Stimulated activated CD4-positive, alpha-beta T cell treated with anti-CD3 and anti-CD28 coated beads, Interleukin-2, amount 100 ng/mL, for 24 hours (primary cell): ENCODE measurements at regions not wholly inside any gene's neighbourhood (a gene's known extent, or its start where the extent isn't known, plus 50 kb on each side); places are given as distances from the start of the nearest gene placed in this dataset.

Experiments
- DNase-seq, 2 donors: peaks; one replicate each; pipeline ENCODE4 v3.0.0-alpha.2; 2020

- DNase-seq = no peak
Observed at GRCh38 chr4:121226362-121226761, 62.2 kb upstream of the TNIP3 start.

- no peak for DNase-seq
Observed at GRCh38 chr4:121221608-121222007, 57.5 kb upstream of the TNIP3 start.

GRCh38 chr4:121221201-121221600, 57.1 kb upstream of the TNIP3 start:
- no peak for DNase-seq

GRCh38 chr4:121220698-121221097, 56.6 kb upstream of the TNIP3 start:
- no peak for DNase-seq

GRCh38 chr4:121219227-121219626, 55.1 kb upstream of the TNIP3 start:
- no peak for DNase-seq

- DNase-seq = no peak
Observed at GRCh38 chr4:121217351-121217750, 53.2 kb upstream of the TNIP3 start.

- DNase-seq = no peak
Observed at GRCh38 chr4:121216461-121216860, 52.3 kb upstream of the TNIP3 start.

GRCh38 chr4:121213940-121214339, 49.8 kb upstream of the TNIP3 start:
- DNase-seq = no peak
